GM08714 (cell line): ENCODE measurements at regions not wholly inside any gene's neighbourhood (a gene's known extent, or its start where the extent isn't known, plus 50 kb on each side); places are given as distances from the start of the nearest gene placed in this dataset.

Experiments
- H3K4me3 ChIP-seq: fragments of 200-500 bp; sonication (Bioruptor generic); 2 replicates; pipeline ENCODE4 v1.5.1; 2014; ENCODE audit warnings: mild to moderate bottlenecking, low read length, inconsistent platforms
- ZNF274 ChIP-seq: IDR thresholded peaks from 2 replicates; pipeline ENCODE4 v1.6.1; 2012; ENCODE audit warnings: mild to moderate bottlenecking, low read depth, low read length

DNA sequence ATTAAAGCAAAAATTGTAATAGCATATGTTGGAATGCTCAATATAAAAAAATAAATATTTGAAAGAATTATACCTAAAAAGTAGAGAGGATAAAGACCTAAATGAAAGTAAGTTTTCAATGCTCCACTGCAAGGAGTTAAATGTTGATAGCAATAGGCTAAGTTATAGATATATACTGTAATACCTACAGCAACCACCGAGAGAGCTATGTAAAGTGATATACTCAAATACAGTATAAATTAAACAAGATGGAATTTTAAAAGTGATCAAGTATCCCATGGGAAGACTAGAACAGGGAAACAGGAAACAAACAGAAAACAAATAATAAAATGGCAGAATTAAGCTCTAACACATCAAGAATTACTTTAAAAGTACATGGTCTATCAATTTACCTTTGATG lies 73.9 kb downstream of the CASP3 start:
- H3K4me3 ChIP-seq = no peak overlapping the region
- TF ChIP-seq ZNF274 = no peak

DNA sequence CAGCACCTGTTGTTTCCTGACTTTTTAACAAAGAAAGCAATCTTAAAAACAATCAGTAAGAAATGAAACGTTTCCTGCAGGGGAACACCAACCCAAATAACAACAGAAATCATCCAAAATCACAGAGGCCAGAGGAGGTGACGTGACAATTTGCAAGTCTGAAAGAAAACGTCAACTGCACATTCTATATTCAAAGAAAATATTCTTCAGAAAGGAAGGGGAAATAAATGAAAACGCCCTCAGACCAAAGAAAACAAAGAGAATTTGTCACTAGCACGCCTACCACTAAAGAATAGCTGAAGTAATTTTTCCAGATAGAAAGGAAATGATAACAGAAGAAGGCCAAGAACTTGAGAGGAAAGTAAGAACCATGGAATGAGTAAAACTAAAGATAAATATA lies 74.4 kb downstream of the CASP3 start:
- H3K4me3 ChIP-seq = no peak overlapping the region
- TF ChIP-seq ZNF274 = no peak

DNA sequence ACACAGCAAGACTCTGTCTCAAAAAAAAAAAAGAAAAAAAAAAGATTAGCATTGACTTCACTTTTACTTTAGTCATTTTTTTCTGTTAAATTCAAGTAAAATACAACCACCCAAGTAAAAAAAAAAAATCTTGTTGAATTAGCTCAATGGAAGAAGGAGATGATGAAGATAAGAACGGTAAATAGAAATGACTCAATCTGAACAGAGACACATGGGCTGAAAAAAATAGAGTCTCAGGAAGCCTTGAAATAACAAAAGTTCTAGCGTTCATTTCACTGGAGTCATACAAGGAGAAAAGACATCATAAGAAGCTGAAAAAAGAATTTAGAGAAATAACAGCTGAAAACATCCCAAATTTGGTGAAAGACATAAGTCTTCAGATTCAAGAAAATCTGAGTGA lies 75.5 kb downstream of the CASP3 start:
- H3K4me3 ChIP-seq = no peak overlapping the region
- no peak for TF ChIP-seq ZNF274

DNA sequence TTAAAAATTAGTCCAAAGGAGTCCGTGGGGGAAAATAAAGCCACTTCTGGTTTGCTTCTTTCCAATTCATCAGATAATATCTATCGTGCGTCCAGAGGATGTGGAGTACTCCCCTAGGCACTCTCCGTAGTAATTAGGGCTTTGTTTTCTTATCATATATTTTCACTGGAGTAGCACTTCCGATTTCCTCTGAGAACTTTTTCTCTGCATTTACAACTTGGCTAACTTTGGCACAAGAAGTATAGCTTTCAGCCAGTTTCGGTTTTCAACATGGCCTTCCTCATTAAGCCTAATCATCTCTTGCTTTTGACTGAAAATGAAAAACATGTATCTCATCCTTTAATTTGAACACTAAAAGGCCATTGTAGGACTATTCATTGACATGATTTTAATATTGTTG lies 80.5 kb downstream of the CASP3 start:
- no peak overlapping the region for H3K4me3 ChIP-seq
- no peak for TF ChIP-seq ZNF274

DNA sequence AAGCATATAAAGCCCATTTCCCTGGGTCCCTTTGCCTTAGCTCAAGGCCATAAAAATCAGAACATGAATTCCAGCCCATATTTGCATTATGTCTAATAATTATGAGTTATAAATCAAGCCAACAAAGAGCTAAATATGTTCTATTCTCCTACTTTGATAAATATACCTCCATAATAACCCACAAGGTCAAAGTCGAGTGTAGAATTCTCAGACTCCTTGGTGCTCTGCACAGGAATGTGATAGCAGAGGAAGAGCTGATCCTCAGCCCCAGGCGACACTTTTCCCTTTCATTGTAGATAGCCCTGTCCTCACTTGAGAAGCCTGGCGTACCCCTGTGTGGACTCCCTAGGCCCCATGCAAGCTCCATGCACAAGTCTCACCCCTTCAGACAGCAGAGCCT lies 85.6 kb downstream of the CASP3 start:
- H3K4me3 ChIP-seq = no peak overlapping the region
- no peak for TF ChIP-seq ZNF274

DNA sequence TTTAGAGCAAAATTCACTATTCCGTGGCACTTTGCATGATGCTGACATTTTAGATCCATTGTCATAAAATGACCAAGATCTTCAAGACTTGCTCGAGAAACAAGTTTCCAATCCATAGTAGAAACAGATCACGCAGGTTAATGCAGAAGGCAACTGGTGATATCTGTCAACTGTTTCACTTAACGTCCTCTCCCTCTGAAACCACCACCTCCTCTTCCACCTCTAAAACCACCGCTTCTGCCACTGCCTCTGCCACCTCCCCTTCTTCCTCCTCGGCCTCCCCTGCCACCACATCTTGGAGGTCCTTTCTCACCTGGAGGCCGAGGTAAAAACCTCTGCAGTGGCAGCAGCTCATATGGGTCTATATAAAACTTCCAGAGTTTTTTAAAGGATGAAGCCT lies 84.6 kb upstream of the IRF2 start:
- TF ChIP-seq ZNF274 = no peak
- no peak overlapping the region for H3K4me3 ChIP-seq

DNA sequence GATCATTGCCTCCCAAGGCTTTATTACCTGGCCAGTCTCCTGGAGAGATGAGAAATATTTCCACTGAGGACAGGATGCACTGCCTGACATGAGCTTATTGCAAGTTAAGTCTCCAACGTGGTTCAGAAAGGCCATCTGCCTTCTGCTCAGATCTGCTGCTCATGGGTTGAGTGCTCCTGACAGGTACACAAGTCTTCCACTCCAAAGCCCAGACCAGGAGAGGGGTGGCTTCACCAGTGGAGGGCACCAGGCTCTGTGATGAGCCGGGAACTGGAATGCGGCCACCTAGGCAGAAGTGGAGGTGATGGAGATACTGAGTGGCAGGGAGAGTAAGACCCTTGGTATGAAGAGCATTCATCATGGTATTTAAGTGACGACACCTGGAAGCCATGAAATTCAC lies 79.5 kb upstream of the IRF2 start:
- no peak for TF ChIP-seq ZNF274
- no peak overlapping the region for H3K4me3 ChIP-seq

DNA sequence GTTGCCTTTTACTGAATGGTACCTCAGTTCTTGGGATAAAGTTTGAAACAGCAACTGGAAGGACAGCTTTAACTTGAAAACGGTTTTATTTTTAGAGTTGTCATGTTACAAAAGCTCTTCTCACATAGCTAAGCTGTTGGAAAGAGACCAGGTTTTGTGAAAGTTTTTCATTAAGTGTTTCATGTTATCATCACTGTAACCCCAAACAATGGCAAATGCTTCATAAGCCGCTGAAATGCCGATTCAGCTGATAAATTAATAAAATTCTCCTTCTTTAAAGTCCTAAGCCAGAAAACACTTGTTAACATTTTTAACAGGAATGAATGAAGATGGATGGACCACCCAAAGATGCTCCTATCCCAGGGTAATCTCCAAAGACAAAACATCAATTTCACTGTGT lies 76.1 kb upstream of the IRF2 start:
- no peak overlapping the region for H3K4me3 ChIP-seq
- TF ChIP-seq ZNF274 = no peak

DNA sequence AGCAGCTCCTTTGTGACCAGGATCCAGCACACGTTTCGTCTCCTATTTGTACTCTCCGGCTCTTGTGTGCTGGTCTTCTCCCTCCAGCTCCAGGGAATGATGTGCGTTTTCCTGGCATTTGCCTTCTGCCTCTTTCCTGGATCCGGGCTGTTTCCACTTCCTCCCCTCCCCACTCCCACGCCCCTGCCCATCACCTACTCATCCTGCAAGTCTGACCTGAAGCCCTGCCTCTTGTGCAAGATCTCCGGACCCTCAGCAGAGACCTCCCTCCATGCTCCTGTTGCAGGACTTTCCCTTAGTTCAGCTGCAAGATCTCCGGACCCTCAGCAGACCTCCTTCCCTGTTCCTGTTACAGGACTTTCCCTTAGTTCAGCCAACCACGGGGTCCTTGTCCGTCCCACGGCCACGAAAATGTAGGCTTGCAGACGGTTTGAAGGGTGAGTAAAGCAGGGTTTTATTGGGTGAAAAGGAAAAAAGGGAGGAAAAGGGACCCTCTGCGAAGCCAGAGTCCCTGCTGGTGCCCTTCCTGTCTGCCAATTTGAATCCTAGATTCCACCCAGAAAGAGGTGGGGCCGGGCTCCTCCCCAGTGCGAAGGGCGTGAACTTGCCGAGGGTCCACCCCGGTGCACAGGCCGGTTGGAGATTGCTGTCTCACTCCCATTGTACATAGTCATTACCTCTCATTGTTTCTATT lies 74.4 kb upstream of the IRF2 start:
- H3K4me3 ChIP-seq = no peak overlapping the region
- no peak for TF ChIP-seq ZNF274

DNA sequence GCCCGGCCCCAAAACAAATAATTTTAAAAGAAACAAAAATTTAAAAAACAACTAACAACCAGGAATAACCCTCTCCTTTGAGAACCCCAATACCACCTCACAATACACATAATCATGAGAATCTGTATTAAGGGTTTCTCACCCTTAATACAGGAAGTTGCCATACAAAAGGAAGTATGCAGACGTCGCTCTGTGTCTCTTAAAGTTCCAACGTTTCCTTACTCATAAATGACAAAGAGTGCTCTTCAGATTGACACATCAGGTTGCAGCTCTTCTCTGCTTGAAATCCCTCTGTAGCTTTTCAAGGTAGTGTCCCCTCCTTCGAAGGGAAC lies 73.9 kb upstream of the IRF2 start:
- H3K4me3 ChIP-seq = no peak overlapping the region
- TF ChIP-seq ZNF274 = no peak

DNA sequence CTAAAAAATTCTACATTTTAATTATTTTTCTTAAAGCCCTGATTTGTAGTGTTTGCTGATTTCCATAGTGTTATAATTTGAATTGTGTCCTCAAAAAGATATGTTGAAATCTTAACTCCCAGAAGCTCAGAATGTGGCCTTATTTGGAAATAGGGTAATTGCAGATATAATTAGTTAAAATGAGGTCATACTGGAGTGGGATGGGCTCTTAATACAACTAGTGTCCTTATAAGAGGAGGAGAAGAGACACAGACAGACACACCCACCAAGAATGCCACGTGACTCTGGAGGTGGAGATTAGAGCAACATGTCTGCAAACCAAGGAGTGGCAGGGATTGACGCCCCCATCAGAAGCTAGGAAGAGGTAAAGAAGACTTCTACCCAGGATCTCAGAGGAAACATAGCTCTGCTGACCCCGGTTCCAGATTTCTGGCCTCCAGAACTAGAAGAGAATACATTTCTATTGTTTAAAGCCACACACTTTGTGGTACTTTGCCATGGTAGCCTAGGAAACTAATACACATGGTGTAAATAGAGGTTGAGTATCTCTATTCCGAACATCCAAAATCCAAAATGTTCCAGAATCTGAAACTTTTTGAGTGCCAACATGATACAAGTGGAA lies 70.5 kb upstream of the IRF2 start:
- H3K4me3 ChIP-seq = no peak overlapping the region
- TF ChIP-seq ZNF274 = no peak

DNA sequence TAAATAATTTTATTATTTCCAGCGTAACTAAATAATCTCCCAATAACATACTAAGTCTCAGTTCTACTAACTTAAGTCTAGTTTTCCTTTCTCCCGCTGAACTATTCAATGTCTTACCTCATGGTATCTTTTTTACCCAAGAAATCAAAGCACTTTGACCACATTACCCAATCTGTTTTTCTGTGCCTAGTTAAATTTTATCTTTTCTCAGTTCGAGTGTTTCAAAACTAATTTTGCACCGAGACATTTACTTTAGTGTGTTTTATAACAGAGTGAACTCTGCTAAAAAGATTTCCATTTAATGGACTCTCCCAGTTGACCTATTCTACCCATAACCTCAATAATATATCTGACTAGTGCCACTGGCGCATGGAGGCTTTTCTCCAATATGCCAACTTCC lies 67.6 kb upstream of the IRF2 start:
- no peak for TF ChIP-seq ZNF274

DNA sequence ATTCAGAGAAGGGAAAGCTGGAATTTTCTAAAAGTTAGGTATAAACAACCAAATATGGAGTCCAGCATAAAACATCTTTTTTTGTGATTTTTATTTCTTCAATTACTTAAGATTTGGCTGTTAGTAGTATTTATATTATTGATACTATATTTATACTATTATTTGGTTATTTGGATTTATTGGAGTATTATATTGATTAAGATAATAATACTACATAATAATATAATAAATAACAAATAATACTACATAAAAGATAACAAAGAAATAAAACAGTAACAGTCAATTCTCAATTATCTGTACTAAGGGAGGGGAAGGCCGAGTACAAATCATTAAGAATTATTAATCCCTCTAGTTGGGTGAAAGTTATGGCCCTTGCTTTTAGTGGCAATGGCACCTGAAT lies 66.0 kb upstream of the IRF2 start:
- no peak overlapping the region for H3K4me3 ChIP-seq
- no peak for TF ChIP-seq ZNF274

More for the DNA sequence above, 67.6 kb upstream of the IRF2 start:
- no peak overlapping the region for H3K4me3 ChIP-seq

DNA sequence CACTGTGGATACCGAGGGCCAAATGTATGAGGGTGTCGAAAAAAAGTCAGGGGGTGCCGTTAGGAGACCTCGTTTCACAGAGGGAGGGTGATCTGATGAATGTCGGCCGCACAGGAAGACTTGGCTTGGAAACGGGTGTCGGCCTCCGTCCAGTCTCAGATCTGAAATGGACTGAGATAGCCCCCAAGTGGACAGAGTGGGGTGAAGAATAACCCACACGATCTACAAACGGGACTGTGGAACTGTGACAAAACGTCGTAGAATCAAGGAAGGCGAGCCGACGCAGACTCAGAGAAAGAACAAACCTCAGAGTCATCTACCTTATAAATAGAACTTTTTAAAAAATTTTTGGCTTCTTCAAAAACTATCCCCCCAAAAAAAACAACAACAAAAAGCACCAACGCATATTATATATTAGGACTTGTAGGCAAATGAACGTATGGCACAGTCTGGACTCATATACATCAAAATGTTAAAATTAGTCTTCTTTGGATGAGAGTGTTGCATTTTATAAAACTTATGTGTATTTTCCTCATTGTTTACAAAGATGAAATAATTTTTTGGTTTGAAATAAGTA lies 63.8 kb upstream of the IRF2 start:
- TF ChIP-seq ZNF274 = no peak
- peak overlapping the region; percentile 81 for H3K4me3 ChIP-seq

DNA sequence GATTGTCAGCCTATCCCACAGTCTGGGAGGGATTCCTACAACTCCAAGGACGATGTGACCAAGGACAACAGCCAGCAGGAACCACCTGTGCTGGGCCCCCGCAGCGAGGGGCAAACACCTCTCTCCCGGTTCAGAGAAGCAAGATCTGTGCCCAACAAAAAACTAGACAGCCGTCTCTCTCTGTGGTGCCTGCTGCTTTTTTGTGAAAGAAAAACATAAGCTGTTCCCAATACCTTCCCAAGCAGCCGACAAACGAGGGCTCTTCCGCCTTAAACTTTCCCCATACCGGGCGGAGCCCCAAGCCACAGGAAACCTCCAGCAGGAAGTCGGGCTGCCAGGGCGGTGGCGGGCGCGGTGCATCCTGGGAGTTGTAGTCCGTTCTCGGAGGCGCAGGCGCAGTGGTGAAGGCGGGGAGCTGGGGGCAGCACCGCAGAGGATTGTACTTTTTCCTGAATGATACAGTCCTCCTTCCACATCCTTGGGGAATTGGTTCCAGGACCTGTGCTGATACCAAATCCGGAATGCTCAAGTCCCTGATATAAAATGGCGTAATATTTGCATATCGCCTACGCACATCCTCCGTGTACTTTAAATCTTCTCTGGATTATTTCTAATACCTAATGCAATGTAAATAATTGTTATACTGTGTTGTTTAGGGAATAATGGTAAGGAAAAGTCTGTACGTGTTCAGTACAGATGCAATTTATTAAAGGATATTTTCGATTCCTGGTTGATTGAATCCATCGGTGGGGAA lies 63.1 kb upstream of the IRF2 start:
- no peak for TF ChIP-seq ZNF274
- H3K4me3 ChIP-seq = peak overlapping the region; percentile 81
